Activated naive CD8-positive, alpha-beta T cell treated with anti-CD3 and anti-CD28 coated beads, Interleukin-2, amount 10 ng/mL, durations not matched to agents 7 days and 5 days (primary cell): ENCODE measurements at regions not wholly inside any gene's neighbourhood (a gene's known extent, or its start where the extent isn't known, plus 50 kb on each side); places are given as distances from the start of the nearest gene placed in this dataset.
A peak's percentile ranks its signal among the peaks of the same experiment; 100 is the strongest.
"Not testable (repeated sequence)": the region's sequence is repeated elsewhere in the genome, so short reads cannot be mapped to it uniquely, and the experiment has no call there.

Experiments used
- ATAC-seq: fragments of 150-1000 bp; cut with Tn5 transposase; one replicate; pipeline ENCODE4 v1.10.0; 2021; ENCODE audit warnings: low read depth, moderate library complexity
- POLR2A ChIA-PET: fragments of 350-600 bp; sonication (Branson Sonifier 250); formaldehyde crosslinking; loops from one replicate; lab custom pipeline; 2021; ENCODE audit warnings: antibody characterized with exemption; lab: Charles Lee
- DNase-seq: peaks from one replicate; pipeline ENCODE4 v3.0.0; 2021
- H3K27ac Mint-ChIP-seq: one replicate; pipeline ENCODE4 v1.8.0; 2022; ENCODE audit warnings: mild to moderate bottlenecking, mixed read lengths
- H3K27me3 Mint-ChIP-seq: one replicate; pipeline ENCODE4 v1.8.0; 2022; ENCODE audit warnings: mild to moderate bottlenecking, moderate library complexity, mixed read lengths
- H3K36me3 Mint-ChIP-seq: one replicate; pipeline ENCODE4 v1.8.0; 2021; ENCODE audit warnings: mild to moderate bottlenecking, mixed read lengths
- H3K4me1 Mint-ChIP-seq: one replicate; pipeline ENCODE4 v1.8.0; 2021; ENCODE audit warnings: mixed read lengths
- H3K4me3 Mint-ChIP-seq: one replicate; pipeline ENCODE4 v1.8.0; 2022; ENCODE audit warnings: mild to moderate bottlenecking, moderate library complexity, mixed read lengths
- H3K9me3 Mint-ChIP-seq: one replicate; pipeline ENCODE4 v1.8.0; 2021; ENCODE audit warnings: mixed read lengths

DNA sequence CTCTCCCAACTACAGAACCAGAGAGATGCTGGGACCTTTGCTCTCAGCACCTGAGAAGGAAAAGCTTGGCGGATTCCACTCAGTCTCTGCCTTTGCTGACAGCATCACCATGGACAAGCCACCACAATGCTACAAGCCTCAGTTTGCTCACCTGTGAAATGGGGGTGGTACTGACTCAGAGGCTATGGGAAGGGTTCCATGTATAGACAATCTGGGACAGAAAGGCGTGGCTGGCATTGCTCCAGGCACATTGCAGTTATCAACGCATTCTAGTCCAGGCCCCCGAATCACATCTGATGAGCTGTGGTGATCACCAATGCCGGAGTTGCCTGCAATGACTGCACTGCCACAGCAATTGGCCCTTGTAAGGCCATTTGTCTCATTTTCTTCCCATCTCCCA, 72.6 kb downstream of the ISX start:
- H3K27ac Mint-ChIP-seq, result no peak overlapping the region
- H3K4me3 Mint-ChIP-seq, result no peak overlapping the region
- no peaks in the 10 kb centered on the region for H3K27me3 Mint-ChIP-seq
- peaks cover 1% of the 10 kb centered on the region for H3K9me3 Mint-ChIP-seq
- DNase-seq, result no peak
- POLR2A ChIA-PET, result no interaction called here
- no peaks in the 10 kb centered on the region for H3K36me3 Mint-ChIP-seq
- ATAC-seq, result no peak
- H3K4me1 Mint-ChIP-seq, result peaks cover 5% of the 10 kb centered on the region

GRCh38 chr22:35140879-35141745, 75.2 kb downstream of the ISX start:
- no peak for ATAC-seq
- no peak for DNase-seq
- POLR2A ChIA-PET, result no interaction called here
- H3K27ac Mint-ChIP-seq, result no peak overlapping the region
- H3K36me3 Mint-ChIP-seq, result no peaks in the 10 kb centered on the region
- no peaks in the 10 kb centered on the region for H3K27me3 Mint-ChIP-seq
- H3K4me3 Mint-ChIP-seq, result no peak overlapping the region
- peaks cover 1% of the 10 kb centered on the region for H3K9me3 Mint-ChIP-seq
- H3K4me1 Mint-ChIP-seq, result no peaks in the 10 kb centered on the region

DNA sequence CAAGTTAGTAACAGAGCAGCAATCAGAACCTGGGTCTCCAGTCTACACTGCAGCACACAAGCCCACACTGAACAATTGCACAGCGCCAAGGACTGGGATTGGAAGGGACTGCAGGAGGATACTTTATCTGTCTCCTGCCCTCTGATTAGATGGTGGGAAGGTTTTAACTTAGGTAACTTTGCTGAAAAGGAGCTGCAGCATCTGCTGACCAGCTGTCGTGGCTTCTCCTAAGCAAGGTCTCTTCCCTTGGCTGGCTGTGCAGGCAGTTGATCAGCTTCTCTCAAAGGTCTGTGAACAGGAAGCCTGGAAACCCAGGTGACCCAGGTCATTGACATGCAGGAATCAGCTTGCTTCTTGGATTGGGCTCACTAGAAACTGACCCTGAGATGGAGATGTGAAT, 82.4 kb downstream of the ISX start:
- H3K36me3 Mint-ChIP-seq, result no peaks in the 10 kb centered on the region
- DNase-seq (no peak), ATAC-seq (no peak)
- H3K4me1 Mint-ChIP-seq, result peaks cover 6% of the 10 kb centered on the region
- H3K27me3 Mint-ChIP-seq, result peaks cover 1% of the 10 kb centered on the region
- POLR2A ChIA-PET, result interaction anchor here (0.6 kb wide), 1 partner anchor 1763 kb away, joined by 6 read pairs; no protein-coding TSS in a partner anchor
- H3K9me3 Mint-ChIP-seq, result no peaks in the 10 kb centered on the region
- H3K4me3 Mint-ChIP-seq, result no peak overlapping the region
- no peak overlapping the region for H3K27ac Mint-ChIP-seq

DNA sequence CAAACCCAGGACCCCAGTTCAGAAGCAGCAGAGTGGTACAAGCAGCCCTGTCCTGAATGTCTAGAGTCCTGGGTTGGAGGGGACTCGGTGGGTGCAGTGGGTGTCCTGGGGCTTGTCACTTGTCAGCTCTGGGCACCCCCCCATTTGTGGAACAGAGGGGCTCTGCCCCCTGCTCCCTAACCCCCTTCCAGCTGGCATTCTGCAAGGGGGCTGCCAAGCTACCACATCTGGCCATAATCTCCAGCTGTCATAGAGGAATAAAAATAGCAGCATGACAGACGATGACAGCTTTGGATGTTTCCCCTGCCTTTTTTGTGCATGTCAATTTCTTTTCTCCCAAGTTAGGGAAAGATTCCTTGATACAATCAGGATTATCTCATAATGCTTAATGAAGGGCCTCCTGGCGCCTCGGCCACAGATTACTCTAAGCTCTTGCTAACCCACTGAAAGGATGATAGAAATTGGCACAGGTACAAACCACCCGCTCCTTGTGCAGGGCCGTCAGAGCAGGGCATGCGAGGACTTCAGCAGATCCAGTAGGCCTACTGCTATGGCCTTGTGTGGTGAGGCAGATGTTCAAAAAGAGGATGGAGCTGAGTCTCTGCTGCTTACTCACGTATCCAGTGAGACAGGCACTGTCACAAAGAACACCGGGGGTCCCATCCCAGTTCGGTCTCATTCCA, 83.0 kb downstream of the ISX start:
- H3K4me3 Mint-ChIP-seq, result no peak overlapping the region
- peaks cover 3% of the 10 kb centered on the region for H3K27me3 Mint-ChIP-seq
- DNase-seq (no peak), ATAC-seq (no peak)
- H3K36me3 Mint-ChIP-seq, result no peaks in the 10 kb centered on the region
- peaks cover 6% of the 10 kb centered on the region for H3K4me1 Mint-ChIP-seq
- POLR2A ChIA-PET, result interaction anchor here (0.6 kb wide), 1 partner anchor 1763 kb away, joined by 6 read pairs; no protein-coding TSS in a partner anchor
- no peaks in the 10 kb centered on the region for H3K9me3 Mint-ChIP-seq
- H3K27ac Mint-ChIP-seq, result no peak overlapping the region

DNA sequence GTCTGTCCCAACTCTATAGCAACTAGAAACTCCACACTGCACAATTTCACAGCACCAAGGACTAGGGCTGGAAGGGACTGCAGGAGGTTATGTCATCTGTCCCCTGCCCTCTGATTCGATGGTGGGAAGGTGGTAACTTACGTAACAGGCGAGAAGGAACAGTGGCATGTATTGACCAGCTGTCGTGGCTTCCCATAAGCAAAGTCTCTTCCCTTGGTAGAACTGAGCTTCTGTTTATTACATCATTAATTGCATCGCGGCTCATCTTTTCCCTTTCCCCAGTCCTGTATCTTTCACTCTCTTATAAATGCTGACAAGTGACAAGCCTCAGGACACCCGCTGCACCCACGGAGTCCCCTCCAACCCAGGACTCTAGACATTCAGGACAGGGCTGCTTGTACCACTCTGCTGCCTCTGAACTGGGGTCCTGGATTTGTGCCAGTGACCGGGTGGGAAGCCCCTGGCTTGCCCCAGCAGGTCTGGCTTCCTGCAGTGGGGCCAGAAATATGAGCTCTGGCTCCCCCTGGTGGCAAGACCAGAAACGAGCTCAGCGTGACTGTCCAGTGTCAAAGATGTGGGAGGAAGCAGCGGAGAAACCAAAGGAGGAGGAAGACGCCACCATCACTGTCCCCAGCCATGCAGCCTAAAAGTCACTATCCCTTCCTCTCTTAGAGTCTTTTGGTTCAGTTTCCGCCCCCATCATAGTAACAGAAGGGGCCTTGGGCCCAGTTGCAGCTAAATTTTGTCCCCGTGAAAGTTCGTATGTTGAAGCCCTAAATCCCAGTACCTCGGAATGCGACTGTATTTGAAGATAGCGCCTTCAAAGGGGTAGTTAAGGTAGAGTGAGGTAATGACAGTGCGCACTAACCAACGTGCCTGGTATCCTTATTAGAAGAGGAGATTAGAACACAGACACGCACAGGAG, 84.5 kb downstream of the ISX start:
- Mint-ChIP-seq H3K4me1 (peaks cover 6% of the 10 kb centered on the region), H3K4me3 (no peak overlapping the region), H3K27ac (no peak overlapping the region), H3K9me3 (no peaks in the 10 kb centered on the region), H3K27me3 (peaks cover 3% of the 10 kb centered on the region), H3K36me3 (no peaks in the 10 kb centered on the region)
- DNase-seq (peak; percentile 73), ATAC-seq (no peak)
- POLR2A ChIA-PET, result no interaction called here

- H3K27ac Mint-ChIP-seq, result no peak overlapping the region
- H3K9me3 Mint-ChIP-seq, result no peaks in the 10 kb centered on the region
- no peak overlapping the region for H3K4me3 Mint-ChIP-seq
- POLR2A ChIA-PET, result no interaction called here
- H3K36me3 Mint-ChIP-seq, result no peaks in the 10 kb centered on the region
- DNase-seq (no peak), ATAC-seq (no peak)
- peaks cover 6% of the 10 kb centered on the region for H3K4me1 Mint-ChIP-seq
- H3K27me3 Mint-ChIP-seq, result peaks cover 3% of the 10 kb centered on the region
These were observed 86.4 kb downstream of the ISX start for GRCh38 chr22:35152316-35152715.

- Mint-ChIP-seq H3K9me3 (no peaks in the 10 kb centered on the region), H3K27ac (no peak overlapping the region), H3K4me1 (peaks cover 6% of the 10 kb centered on the region), H3K36me3 (no peaks in the 10 kb centered on the region), H3K4me3 (no peak overlapping the region), H3K27me3 (peaks cover 3% of the 10 kb centered on the region)
- no peak for ATAC-seq
- no peak for DNase-seq
- POLR2A ChIA-PET, result no interaction called here
These were observed 89.0 kb downstream of the ISX start for GRCh38 chr22:35154937-35155387.

DNA sequence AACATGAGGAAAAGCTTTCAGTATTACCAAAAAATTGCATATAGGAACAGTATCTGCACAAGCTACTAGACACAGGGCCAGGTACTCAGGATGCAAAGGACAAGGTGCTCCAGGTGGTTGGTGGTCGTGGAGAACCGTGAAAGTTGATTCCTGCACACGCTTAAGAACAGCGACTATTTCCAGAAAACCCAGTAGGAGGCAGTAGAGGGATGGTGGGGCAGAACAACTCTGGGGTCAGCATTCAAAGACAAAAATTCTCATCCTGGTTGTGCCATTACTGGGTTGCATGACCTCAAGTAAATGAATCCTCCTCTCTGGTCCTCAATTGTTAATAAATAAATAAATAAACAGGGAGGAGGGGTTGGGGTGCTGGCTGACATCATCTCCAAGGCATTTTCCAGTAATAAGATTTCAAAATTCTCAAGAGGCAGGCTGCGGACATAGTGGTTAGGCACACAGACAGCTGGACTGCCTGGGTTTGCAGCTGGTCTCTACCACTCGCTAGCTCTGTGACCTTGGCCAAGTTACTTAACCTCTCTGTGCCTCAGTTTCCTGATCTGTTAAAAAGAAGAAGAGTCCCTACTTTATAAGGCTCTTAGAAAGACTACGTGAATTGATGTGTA, 89.6 kb downstream of the ISX start:
- ATAC-seq, result no peak
- POLR2A ChIA-PET, result no interaction called here
- Mint-ChIP-seq H3K4me3 (no peak overlapping the region), H3K9me3 (no peaks in the 10 kb centered on the region), H3K27me3 (peaks cover 3% of the 10 kb centered on the region), H3K27ac (no peak overlapping the region), H3K36me3 (no peaks in the 10 kb centered on the region), H3K4me1 (peaks cover 3% of the 10 kb centered on the region)
- DNase-seq, result no peak

GRCh38 chr22:35156945-35157344, 91.0 kb downstream of the ISX start:
- Mint-ChIP-seq H3K4me1 (no peaks in the 10 kb centered on the region), H3K27me3 (peaks cover 3% of the 10 kb centered on the region), H3K4me3 (no peak overlapping the region), H3K27ac (no peak overlapping the region), H3K9me3 (no peaks in the 10 kb centered on the region), H3K36me3 (no peaks in the 10 kb centered on the region)
- POLR2A ChIA-PET, result no interaction called here
- DNase-seq (no peak), ATAC-seq (no peak)

DNA sequence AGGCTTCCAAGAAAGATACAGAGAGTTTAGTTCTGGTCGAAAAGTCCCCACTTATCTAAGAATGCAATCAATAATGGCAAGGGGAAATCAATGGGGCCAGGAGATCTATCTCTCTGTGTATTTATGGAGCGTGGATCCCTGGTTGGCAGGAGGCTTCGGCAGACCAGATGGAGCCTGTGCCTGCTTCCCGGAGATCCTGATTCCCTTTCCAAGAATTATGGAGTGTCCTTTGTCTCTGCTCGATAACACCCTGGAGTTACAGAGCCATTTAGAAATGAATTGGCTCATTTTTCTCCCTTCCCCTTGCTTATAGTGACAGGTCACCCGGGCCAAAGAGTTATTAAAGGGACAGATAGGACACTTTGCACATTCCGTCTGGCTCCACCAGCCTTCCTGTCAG, 92.4 kb downstream of the ISX start:
- Mint-ChIP-seq H3K27me3 (peaks cover 2% of the 10 kb centered on the region), H3K4me1 (no peaks in the 10 kb centered on the region), H3K4me3 (no peak overlapping the region), H3K9me3 (no peaks in the 10 kb centered on the region), H3K27ac (no peak overlapping the region), H3K36me3 (no peaks in the 10 kb centered on the region)
- DNase-seq (no peak), ATAC-seq (no peak)
- POLR2A ChIA-PET, result no interaction called here

GRCh38 chr22:35159343-35159742, 93.4 kb downstream of the ISX start:
- H3K36me3 Mint-ChIP-seq, result no peaks in the 10 kb centered on the region
- H3K9me3 Mint-ChIP-seq, result no peaks in the 10 kb centered on the region
- H3K4me3 Mint-ChIP-seq, result no peak overlapping the region
- no peaks in the 10 kb centered on the region for H3K4me1 Mint-ChIP-seq
- no peaks in the 10 kb centered on the region for H3K27me3 Mint-ChIP-seq
- DNase-seq (no peak), ATAC-seq (no peak)
- POLR2A ChIA-PET, result no interaction called here
- H3K27ac Mint-ChIP-seq, result no peak overlapping the region

- Mint-ChIP-seq H3K9me3 (peaks cover 4% of the 10 kb centered on the region), H3K4me1 (no peaks in the 10 kb centered on the region), H3K4me3 (no peak overlapping the region), H3K36me3 (no peaks in the 10 kb centered on the region), H3K27ac (no peak overlapping the region), H3K27me3 (no peaks in the 10 kb centered on the region)
- ATAC-seq, result no peak
- POLR2A ChIA-PET, result no interaction called here
- no peak for DNase-seq
These were observed 94.3 kb downstream of the ISX start for GRCh38 chr22:35160268-35160667.

GRCh38 chr22:35165896-35166295, 91.4 kb upstream of the HMGXB4 start:
- H3K9me3 Mint-ChIP-seq, H3K27ac Mint-ChIP-seq, H3K4me3 Mint-ChIP-seq, ATAC-seq, H3K36me3 Mint-ChIP-seq, DNase-seq, POLR2A ChIA-PET, H3K4me1 Mint-ChIP-seq, H3K27me3 Mint-ChIP-seq: not testable (repeated sequence)
